ENCODE measurements at regions not wholly inside any gene's neighbourhood (a gene's known extent, or its start where the extent isn't known, plus 50 kb on each side); places are given as distances from the start of the nearest gene placed in this dataset.

GRCh38 chr11:26858098-26858497 is 135.8 kb upstream of the FIBIN start:
- H2BK5ac ChIP-seq (ENCODE audit: insufficient read length, low read length): no peak overlapping the region
- Mint-ChIP-seq H3K9me3 (no peaks in the 10 kb centered on the region), H3K36me3 (ENCODE audit: insufficient read depth in 1 of 3, low read depth in 3 of 3) (no peaks in the 10 kb centered on the region), H3K4me3 (no peak overlapping the region), H3K27me3 (ENCODE audit: low read depth) (no peaks in the 10 kb centered on the region), H3K27ac (no peak overlapping the region), H3K4me1 (no peaks in the 10 kb centered on the region)
- H4K91ac ChIP-seq (ENCODE audit: insufficient read length, low read depth, low read length): no peak overlapping the region
- no peak overlapping the region for H3K4ac ChIP-seq (ENCODE audit: low read depth, low read length)
- H3T11ph ChIP-seq (ENCODE audit: low read length): no peak overlapping the region
- no peak overlapping the region for H3K4me2 ChIP-seq (ENCODE audit: insufficient read depth, insufficient read length, low read length)
- no peak overlapping the region for H3K23ac ChIP-seq (ENCODE audit: insufficient read length, low read depth, low read length)
- DNase-seq: no peak
- no peaks in the 10 kb centered on the region for H3K27me3 ChIP-seq (ENCODE audit: insufficient read depth, low read length)
- H4K8ac ChIP-seq (replicated peaks; ENCODE audit: insufficient read length, low read depth, low read length): no peak overlapping the region
- no peak overlapping the region for H4K5ac ChIP-seq (ENCODE audit: insufficient read length, low read depth, low read length)
- TF ChIP-seq, protein P1, sequence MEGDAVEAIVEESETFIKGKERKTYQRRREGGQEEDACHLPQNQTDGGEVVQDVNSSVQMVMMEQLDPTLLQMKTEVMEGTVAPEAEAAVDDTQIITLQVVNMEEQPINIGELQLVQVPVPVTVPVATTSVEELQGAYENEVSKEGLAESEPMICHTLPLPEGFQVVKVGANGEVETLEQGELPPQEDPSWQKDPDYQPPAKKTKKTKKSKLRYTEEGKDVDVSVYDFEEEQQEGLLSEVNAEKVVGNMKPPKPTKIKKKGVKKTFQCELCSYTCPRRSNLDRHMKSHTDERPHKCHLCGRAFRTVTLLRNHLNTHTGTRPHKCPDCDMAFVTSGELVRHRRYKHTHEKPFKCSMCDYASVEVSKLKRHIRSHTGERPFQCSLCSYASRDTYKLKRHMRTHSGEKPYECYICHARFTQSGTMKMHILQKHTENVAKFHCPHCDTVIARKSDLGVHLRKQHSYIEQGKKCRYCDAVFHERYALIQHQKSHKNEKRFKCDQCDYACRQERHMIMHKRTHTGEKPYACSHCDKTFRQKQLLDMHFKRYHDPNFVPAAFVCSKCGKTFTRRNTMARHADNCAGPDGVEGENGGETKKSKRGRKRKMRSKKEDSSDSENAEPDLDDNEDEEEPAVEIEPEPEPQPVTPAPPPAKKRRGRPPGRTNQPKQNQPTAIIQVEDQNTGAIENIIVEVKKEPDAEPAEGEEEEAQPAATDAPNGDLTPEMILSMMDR (conservative IDR thresholded peaks at IDR 0.05): no peak
- no peak overlapping the region for H3K27ac ChIP-seq (ENCODE audit: insufficient read length, low read depth, low read length)
- no peak overlapping the region for H2BK12ac ChIP-seq (ENCODE audit: insufficient read length, low read depth, low read length)
- no peak overlapping the region for H2BK15ac ChIP-seq (ENCODE audit: low read depth, low read length)
- H3K9ac ChIP-seq (ENCODE audit: extremely low read depth, insufficient read length, low read length): no peak overlapping the region
- H3K18ac ChIP-seq (ENCODE audit: insufficient read length, low read depth, low read length): no peak overlapping the region
- H3K9me3 ChIP-seq (ENCODE audit: control insufficient read depth, low read depth, low read length): no peaks in the 10 kb centered on the region
- no peaks in the 10 kb centered on the region for H3K79me1 ChIP-seq (ENCODE audit: insufficient read depth, low read depth, low read length, poor library complexity, severe bottlenecking)
- H2AFZ ChIP-seq (ENCODE audit: low read length): no peak overlapping the region
- H2BK20ac ChIP-seq (ENCODE audit: low read depth, low read length, poor library complexity, severe bottlenecking): no peak overlapping the region
- no peak overlapping the region for H3K56ac ChIP-seq (ENCODE audit: insufficient read length, low read depth, low read length)
- no peak overlapping the region for H3K14ac ChIP-seq (ENCODE audit: insufficient read depth, low read length)
- no peak overlapping the region for H2AK5ac ChIP-seq (ENCODE audit: insufficient read length, low read length)
- H4K20me1 ChIP-seq (ENCODE audit: control insufficient read depth, insufficient read depth, insufficient read length): no peaks in the 10 kb centered on the region
- H3K79me2 ChIP-seq (ENCODE audit: insufficient read depth, low read length): no peaks in the 10 kb centered on the region
- H3K4me1 ChIP-seq (ENCODE audit: insufficient read depth, low read length): no peaks in the 10 kb centered on the region
- no peak overlapping the region for H2BK120ac ChIP-seq (ENCODE audit: low read depth, low read length, poor library complexity, severe bottlenecking)
- no peaks in the 10 kb centered on the region for H3K23me2 ChIP-seq (ENCODE audit: insufficient read length, low read depth, low read length, poor library complexity, severe bottlenecking)
